ENCODE measurements at regions not wholly inside any gene's neighbourhood (a gene's known extent, or its start where the extent isn't known, plus 50 kb on each side); places are given as distances from the start of the nearest gene placed in this dataset.

GRCh38 chr2:64313398-64313723 is 140.6 kb upstream of the LGALSL start:
- intact Hi-C loops (cut with DNase I; ENCODE audit: low total_unique reads) = no loop called here
- H3K27me3 ChIP-seq = no peaks in the 10 kb centered on the region
- peak overlapping the region; percentile 14 to 85 for H3K27ac ChIP-seq
- H3K9me3 ChIP-seq = no peaks in the 10 kb centered on the region
- DNase-seq (ENCODE audit: low spot score in 2 of 2) = no peak
- H3K4me1 ChIP-seq = no peaks in the 10 kb centered on the region
- TF ChIP-seq POLR2AphosphoS5 (IDR thresholded peaks at IDR 0.05) (no peak), CTCF (IDR thresholded peaks at IDR 0.05) (no peak), POLR2A (IDR thresholded peaks at IDR 0.05) (no peak)
- no peak overlapping the region for H3K4me3 ChIP-seq
- no peaks in the 10 kb centered on the region for H3K36me3 ChIP-seq

DNA sequence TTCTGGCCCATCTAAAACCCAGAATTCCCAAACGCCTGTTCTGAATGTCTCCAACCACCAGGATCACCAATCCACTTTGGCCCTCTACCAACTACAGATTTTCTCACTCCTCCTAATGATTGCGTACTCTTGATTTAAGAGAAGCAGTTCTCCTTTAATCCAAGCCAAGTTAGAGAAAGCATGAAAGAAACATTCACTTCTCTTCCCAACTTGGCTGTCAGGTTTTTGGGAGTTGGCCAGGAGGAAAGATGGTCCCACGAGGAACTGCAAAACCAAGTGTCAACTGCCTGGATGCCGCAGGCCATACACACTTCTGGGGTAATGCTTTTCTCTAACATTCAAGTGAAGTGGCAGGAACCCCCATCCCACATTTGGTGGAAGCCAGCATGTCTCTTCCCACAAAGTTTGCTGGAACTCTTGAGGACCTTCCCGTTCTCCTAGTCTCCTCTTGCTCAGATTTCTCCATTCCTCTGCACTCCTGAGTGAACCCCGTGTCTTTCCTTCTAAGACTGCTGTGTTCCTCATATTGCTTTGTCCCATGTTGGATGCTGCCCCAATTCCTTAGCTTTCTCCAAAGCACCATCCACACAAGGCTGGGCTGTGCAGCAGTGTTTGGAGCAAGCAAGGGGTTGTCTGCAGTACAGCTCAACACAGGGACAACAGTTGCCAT is 138.5 kb upstream of the LGALSL start:
- H3K4me1 ChIP-seq = no peaks in the 10 kb centered on the region
- no peaks in the 10 kb centered on the region for H3K9me3 ChIP-seq
- H3K4me3 ChIP-seq = no peak overlapping the region
- H3K36me3 ChIP-seq = no peaks in the 10 kb centered on the region
- TF ChIP-seq POLR2A (IDR thresholded peaks at IDR 0.05) = no peak
- no peak for TF ChIP-seq POLR2AphosphoS5 (IDR thresholded peaks at IDR 0.05)
- no peak for TF ChIP-seq CTCF (IDR thresholded peaks at IDR 0.05)
- H3K27ac ChIP-seq = no peak overlapping the region
- intact Hi-C loops (cut with DNase I; ENCODE audit: low total_unique reads) = no loop called here
- no peak for DNase-seq (ENCODE audit: low spot score in 2 of 2)
- no peaks in the 10 kb centered on the region for H3K27me3 ChIP-seq

DNA sequence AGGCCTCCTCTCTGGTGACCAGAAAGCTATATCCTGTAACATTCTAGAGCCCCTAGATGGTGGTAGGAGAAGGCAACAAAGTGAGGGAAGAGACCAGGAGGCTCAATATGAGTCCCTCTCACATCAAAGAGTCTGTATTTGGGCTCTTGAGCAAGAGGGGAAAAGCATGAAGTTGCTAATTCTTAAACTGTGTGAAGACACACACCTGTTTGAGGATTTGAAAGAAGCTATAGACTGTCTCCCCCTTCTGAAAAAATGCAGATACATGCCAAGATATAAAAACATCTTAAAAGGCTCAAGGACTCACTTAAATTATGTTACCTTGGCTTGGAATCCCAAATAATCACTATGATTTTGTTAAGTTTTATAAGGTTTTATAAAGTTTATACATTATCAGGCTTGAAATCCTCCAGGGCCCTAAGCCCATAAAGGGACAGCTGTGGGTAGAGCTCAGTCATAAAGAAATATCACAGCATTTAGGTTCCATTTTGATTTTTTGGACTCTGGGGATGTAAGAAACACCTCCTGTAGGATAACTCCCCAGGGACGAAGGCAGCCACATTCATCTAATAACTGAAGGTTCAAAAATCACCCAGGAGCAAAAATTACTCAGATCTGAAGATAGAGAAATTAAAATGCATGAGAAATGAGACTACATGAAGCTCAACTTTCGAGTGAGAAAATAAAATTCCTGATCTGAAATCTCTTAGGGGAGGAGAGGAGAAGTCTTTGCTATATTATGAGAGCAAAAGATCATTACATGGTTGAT is 136.1 kb upstream of the LGALSL start:
- TF ChIP-seq CTCF (IDR thresholded peaks at IDR 0.05) (no peak), POLR2AphosphoS5 (IDR thresholded peaks at IDR 0.05) (no peak), POLR2A (IDR thresholded peaks at IDR 0.05) (no peak)
- H3K27me3 ChIP-seq = no peaks in the 10 kb centered on the region
- intact Hi-C loops (cut with DNase I; ENCODE audit: low total_unique reads) = no loop called here

GRCh38 chr2:64318476-64318748 is 135.6 kb upstream of the LGALSL start:
- Histone ChIP-seq H3K36me3 (no peaks in the 10 kb centered on the region), H3K4me1 (no peaks in the 10 kb centered on the region), H3K4me3 (no peak overlapping the region), H3K27ac (no peak overlapping the region), H3K9me3 (no peaks in the 10 kb centered on the region), H3K27me3 (no peaks in the 10 kb centered on the region)
- no peak for DNase-seq (ENCODE audit: low spot score in 2 of 2)
- no peak for TF ChIP-seq POLR2A (IDR thresholded peaks at IDR 0.05)
- intact Hi-C loops (cut with DNase I; ENCODE audit: low total_unique reads) = no loop called here

More for the DNA sequence above, 136.1 kb upstream of the LGALSL start:
- Histone ChIP-seq H3K4me3 (no peak overlapping the region), H3K4me1 (no peaks in the 10 kb centered on the region), H3K36me3 (no peaks in the 10 kb centered on the region), H3K27ac (no peak overlapping the region), H3K9me3 (no peaks in the 10 kb centered on the region)
- no peak for DNase-seq (ENCODE audit: low spot score in 2 of 2)

DNA sequence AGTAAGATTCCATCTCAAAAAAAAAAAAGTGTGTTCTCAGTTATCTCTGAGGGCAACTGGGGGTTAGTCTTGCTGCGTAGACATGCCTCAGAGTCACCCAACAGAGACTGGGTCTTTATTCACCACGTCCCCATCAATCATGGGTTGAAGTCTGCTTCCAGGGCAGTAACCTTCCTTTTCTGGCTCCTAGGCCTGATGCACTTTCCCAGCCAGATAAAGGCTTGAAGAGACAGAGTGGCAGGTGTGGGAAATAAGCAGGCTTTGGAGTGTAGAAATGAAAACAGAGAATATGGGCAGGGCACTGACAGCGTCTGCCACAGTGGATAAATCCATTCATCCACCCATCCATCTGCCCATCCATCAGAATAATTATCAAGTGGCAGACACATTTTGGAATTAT is 134.1 kb upstream of the LGALSL start:
- Histone ChIP-seq H3K36me3 (no peaks in the 10 kb centered on the region), H3K4me3 (no peak overlapping the region), H3K9me3 (no peaks in the 10 kb centered on the region), H3K27me3 (no peaks in the 10 kb centered on the region), H3K27ac (no peak overlapping the region), H3K4me1 (no peaks in the 10 kb centered on the region)
- TF ChIP-seq POLR2AphosphoS5 (IDR thresholded peaks at IDR 0.05) (no peak), POLR2A (IDR thresholded peaks at IDR 0.05) (no peak), CTCF (IDR thresholded peaks at IDR 0.05) (no peak)
- intact Hi-C loops (cut with DNase I; ENCODE audit: low total_unique reads) = loop anchor here (10.0 kb wide), 1 partner anchor 275 kb away; no protein-coding TSS in a partner anchor
- no peak for DNase-seq (ENCODE audit: low spot score in 2 of 2)

Data from breast epithelium (tissue), 4 donors.